Astrocyte (in vitro differentiated cells and primary cell): ENCODE measurements at regions not wholly inside any gene's neighbourhood (a gene's known extent, or its start where the extent isn't known, plus 50 kb on each side); places are given as distances from the start of the nearest gene placed in this dataset.

ENCODE experiments used
- DNase-seq: peaks from one replicate; pipeline ENCODE4 v3.0.0-alpha.2; 2010; ENCODE audit warnings: low read depth
- FAIRE-seq: peaks from 2 replicates; lab custom pipeline; 2011; peaks lifted over from hg19 to GRCh38; lab: Jason Lieb, UNC
- H2AFZ ChIP-seq: 2 replicates; pipeline ENCODE4 v1.6.0; 2012; ENCODE audit warnings: low read depth, low read length, inconsistent platforms
- H3K27ac ChIP-seq: 2 replicates; pipeline ENCODE4 v1.5.1; 2011; ENCODE audit warnings: low read depth, low read length, inconsistent platforms
- H3K27me3 ChIP-seq: 2 replicates; pipeline ENCODE4 v1.6.0; 2011; ENCODE audit warnings: low read length, inconsistent platforms; ENCODE audit not compliant: insufficient read depth
- H3K36me3 ChIP-seq: 2 replicates; pipeline ENCODE4 v1.5.1; 2011; ENCODE audit warnings: low read length, inconsistent platforms; ENCODE audit not compliant: insufficient read depth
- H3K4me1 ChIP-seq: 2 replicates; pipeline ENCODE4 v1.5.1; 2011; ENCODE audit warnings: low read length, inconsistent platforms; ENCODE audit not compliant: insufficient read depth
- H3K4me2 ChIP-seq: 2 replicates; pipeline ENCODE4 v1.6.0; 2012; ENCODE audit warnings: low read length, inconsistent platforms
- H3K4me3 ChIP-seq: 2 replicates; pipeline ENCODE4 v1.5.1; 2011; ENCODE audit warnings: low read depth, mild to moderate bottlenecking, low read length, inconsistent platforms; ENCODE audit not compliant: insufficient read depth
- H3K79me2 ChIP-seq: 2 replicates; pipeline ENCODE4 v1.6.0; 2012; ENCODE audit warnings: mild to moderate bottlenecking, low read length, inconsistent platforms; ENCODE audit not compliant: insufficient read depth
- H3K9ac ChIP-seq: 2 replicates; pipeline ENCODE4 v1.6.0; 2012; ENCODE audit warnings: mild to moderate bottlenecking, low read length, inconsistent platforms
- H3K9me3 ChIP-seq: 2 replicates; pipeline ENCODE4 v1.5.1; 2012; ENCODE audit warnings: low read depth, mild to moderate bottlenecking, low read length, inconsistent platforms; ENCODE audit not compliant: insufficient read depth
- H4K20me1 ChIP-seq: 2 replicates; pipeline ENCODE4 v1.6.0; 2012; ENCODE audit warnings: low read length, inconsistent platforms; ENCODE audit not compliant: insufficient read depth
- H3K27ac Mint-ChIP-seq: one replicate; pipeline ENCODE4 v1.8.0; 2021; ENCODE audit warnings: mild to moderate bottlenecking, mixed read lengths; ENCODE audit not compliant: unreplicated experiment
- H3K27me3 Mint-ChIP-seq: one replicate; pipeline ENCODE4 v1.8.0; 2021; ENCODE audit warnings: low read depth, mixed read lengths; ENCODE audit not compliant: unreplicated experiment
- H3K36me3 Mint-ChIP-seq: one replicate; pipeline ENCODE4 v1.8.0; 2021; ENCODE audit warnings: low read depth, mixed read lengths; ENCODE audit not compliant: unreplicated experiment
- H3K4me1 Mint-ChIP-seq: one replicate; pipeline ENCODE4 v1.8.0; 2021; ENCODE audit warnings: low read depth, mixed read lengths; ENCODE audit not compliant: unreplicated experiment
- H3K4me3 Mint-ChIP-seq: one replicate; pipeline ENCODE4 v1.8.0; 2021; ENCODE audit warnings: mild to moderate bottlenecking, moderate library complexity, mixed read lengths; ENCODE audit not compliant: unreplicated experiment
- H3K9me3 Mint-ChIP-seq: one replicate; pipeline ENCODE4 v1.8.0; 2021; ENCODE audit warnings: mild to moderate bottlenecking, mixed read lengths; ENCODE audit not compliant: unreplicated experiment
- EZH2 ChIP-seq: IDR thresholded peaks from 2 replicates; pipeline ENCODE4 v1.6.1; 2012; ENCODE audit warnings: mild to moderate bottlenecking, low read length, inconsistent platforms; ENCODE audit not compliant: insufficient read depth
- TF ChIP-seq, protein P1 (sequence below): IDR thresholded peaks from 2 replicates; pipeline ENCODE4 v1.5.1; 2011; ENCODE audit warnings: low read depth, mild to moderate bottlenecking, inconsistent platforms, low read length, moderate library complexity; ENCODE audit not compliant: insufficient read depth

DNA sequence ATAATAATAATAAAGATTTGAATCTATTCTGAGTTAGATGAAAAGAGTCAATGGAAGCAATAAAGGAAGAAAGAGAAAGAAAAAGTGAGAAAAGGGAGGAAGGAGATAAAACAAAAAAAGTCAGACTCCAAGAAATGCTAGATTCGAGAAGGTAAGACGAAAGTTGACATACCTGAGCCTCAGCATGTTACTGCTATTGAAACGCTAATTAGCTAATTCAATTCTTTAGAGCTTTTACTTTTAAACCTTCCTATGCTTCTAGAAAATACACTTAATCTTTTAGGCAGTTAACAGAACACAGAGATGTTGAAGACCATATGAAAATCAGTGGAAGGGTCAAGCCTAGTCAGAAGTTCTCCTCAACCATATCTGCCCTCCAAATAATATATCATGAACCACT is 337.2 kb upstream of the ROBO2 start:
- Mint-ChIP-seq H3K27me3 (no peaks in the 10 kb centered on the region), H3K27ac (no peak overlapping the region), H3K4me3 (no peak overlapping the region), H3K9me3 (no peaks in the 10 kb centered on the region), H3K4me1 (peaks cover 9% of the 10 kb centered on the region), H3K36me3 (no peaks in the 10 kb centered on the region)
- Histone ChIP-seq H2AFZ (no peak overlapping the region), H3K27ac (no peak overlapping the region), H3K4me3 (no peak overlapping the region), H3K9ac (no peak overlapping the region), H3K4me1 (no peaks in the 10 kb centered on the region), H4K20me1 (no peaks in the 10 kb centered on the region), H3K9me3 (no peaks in the 10 kb centered on the region), H3K27me3 (no peaks in the 10 kb centered on the region), H3K4me2 (no peak overlapping the region), H3K79me2 (no peaks in the 10 kb centered on the region), H3K36me3 (no peaks in the 10 kb centered on the region)
- DNase-seq (no peak), FAIRE-seq (no peak)
- TF ChIP-seq, protein P1, sequence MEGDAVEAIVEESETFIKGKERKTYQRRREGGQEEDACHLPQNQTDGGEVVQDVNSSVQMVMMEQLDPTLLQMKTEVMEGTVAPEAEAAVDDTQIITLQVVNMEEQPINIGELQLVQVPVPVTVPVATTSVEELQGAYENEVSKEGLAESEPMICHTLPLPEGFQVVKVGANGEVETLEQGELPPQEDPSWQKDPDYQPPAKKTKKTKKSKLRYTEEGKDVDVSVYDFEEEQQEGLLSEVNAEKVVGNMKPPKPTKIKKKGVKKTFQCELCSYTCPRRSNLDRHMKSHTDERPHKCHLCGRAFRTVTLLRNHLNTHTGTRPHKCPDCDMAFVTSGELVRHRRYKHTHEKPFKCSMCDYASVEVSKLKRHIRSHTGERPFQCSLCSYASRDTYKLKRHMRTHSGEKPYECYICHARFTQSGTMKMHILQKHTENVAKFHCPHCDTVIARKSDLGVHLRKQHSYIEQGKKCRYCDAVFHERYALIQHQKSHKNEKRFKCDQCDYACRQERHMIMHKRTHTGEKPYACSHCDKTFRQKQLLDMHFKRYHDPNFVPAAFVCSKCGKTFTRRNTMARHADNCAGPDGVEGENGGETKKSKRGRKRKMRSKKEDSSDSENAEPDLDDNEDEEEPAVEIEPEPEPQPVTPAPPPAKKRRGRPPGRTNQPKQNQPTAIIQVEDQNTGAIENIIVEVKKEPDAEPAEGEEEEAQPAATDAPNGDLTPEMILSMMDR = no peak
- no peak for TF ChIP-seq EZH2

DNA sequence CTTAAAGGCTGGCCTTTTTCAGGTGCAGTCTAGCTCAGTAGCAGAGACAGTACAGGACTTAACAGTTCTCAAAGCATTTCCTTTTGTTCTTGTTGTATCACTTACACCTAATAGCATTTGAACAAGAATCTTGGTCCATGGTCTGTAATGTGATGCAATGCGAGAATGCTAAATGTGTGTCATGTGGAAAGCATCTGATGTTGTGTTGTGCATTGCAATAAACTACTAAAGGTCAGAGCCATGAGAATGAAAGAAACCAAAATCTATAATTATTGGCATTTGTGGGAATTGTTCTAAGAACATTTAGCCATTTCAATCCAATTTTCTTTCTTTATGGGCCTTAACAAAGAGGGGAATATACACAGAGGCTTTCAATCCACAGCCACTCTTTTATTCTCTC is 324.5 kb upstream of the ROBO2 start:
- no peak for FAIRE-seq

DNA sequence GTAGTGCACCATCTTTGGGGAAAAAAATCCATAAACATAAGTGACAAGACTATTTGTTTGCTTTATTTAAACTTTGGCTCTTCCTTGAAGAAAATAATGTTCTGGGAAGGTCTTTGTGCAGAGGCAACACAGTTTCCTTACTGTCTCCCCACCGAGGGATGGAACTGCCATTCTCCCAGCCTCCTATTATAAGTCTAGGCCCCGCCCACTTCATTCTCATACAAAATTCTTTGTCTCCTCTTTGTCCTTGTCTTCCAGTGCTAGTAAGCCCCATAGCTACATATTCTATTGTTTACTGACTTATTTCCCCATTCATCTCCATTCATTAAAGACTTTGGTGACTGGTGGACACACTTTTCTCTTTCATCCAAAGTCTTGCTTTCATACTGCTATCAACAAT is 316.5 kb upstream of the ROBO2 start:
- no peaks in the 10 kb centered on the region for H3K27me3 Mint-ChIP-seq
- no peaks in the 10 kb centered on the region for H3K36me3 Mint-ChIP-seq
- Histone ChIP-seq H3K9ac (no peak overlapping the region), H2AFZ (no peak overlapping the region), H4K20me1 (no peaks in the 10 kb centered on the region), H3K4me2 (no peak overlapping the region), H3K79me2 (no peaks in the 10 kb centered on the region), H3K27ac (no peak overlapping the region), H3K36me3 (no peaks in the 10 kb centered on the region), H3K27me3 (no peaks in the 10 kb centered on the region), H3K9me3 (no peaks in the 10 kb centered on the region), H3K4me3 (no peak overlapping the region), H3K4me1 (no peaks in the 10 kb centered on the region)
- TF ChIP-seq EZH2 = no peak
- TF ChIP-seq, protein P1 = no peak
- no peaks in the 10 kb centered on the region for H3K9me3 Mint-ChIP-seq
- no peak overlapping the region for H3K27ac Mint-ChIP-seq
- no peak overlapping the region for H3K4me3 Mint-ChIP-seq
- FAIRE-seq = no peak
- DNase-seq = no peak
- H3K4me1 Mint-ChIP-seq = no peaks in the 10 kb centered on the region

More for the DNA sequence above, 324.5 kb upstream of the ROBO2 start:
- DNase-seq = no peak
- Histone ChIP-seq H3K9ac (no peak overlapping the region), H3K27ac (no peak overlapping the region), H3K79me2 (no peaks in the 10 kb centered on the region), H4K20me1 (no peaks in the 10 kb centered on the region), H3K36me3 (no peaks in the 10 kb centered on the region), H3K9me3 (no peaks in the 10 kb centered on the region), H3K4me1 (no peaks in the 10 kb centered on the region), H3K27me3 (no peaks in the 10 kb centered on the region), H3K4me2 (no peak overlapping the region), H2AFZ (no peak overlapping the region), H3K4me3 (no peak overlapping the region)
- H3K27ac Mint-ChIP-seq = no peak overlapping the region
- H3K4me3 Mint-ChIP-seq = no peak overlapping the region
- no peaks in the 10 kb centered on the region for H3K27me3 Mint-ChIP-seq
- H3K9me3 Mint-ChIP-seq = peaks cover 1% of the 10 kb centered on the region
- no peak for TF ChIP-seq EZH2
- TF ChIP-seq, protein P1 = no peak
- H3K4me1 Mint-ChIP-seq = no peaks in the 10 kb centered on the region
- H3K36me3 Mint-ChIP-seq = no peaks in the 10 kb centered on the region
